ENCODE measurements at regions not wholly inside any gene's neighbourhood (a gene's known extent, or its start where the extent isn't known, plus 50 kb on each side); places are given as distances from the start of the nearest gene placed in this dataset.

DNA sequence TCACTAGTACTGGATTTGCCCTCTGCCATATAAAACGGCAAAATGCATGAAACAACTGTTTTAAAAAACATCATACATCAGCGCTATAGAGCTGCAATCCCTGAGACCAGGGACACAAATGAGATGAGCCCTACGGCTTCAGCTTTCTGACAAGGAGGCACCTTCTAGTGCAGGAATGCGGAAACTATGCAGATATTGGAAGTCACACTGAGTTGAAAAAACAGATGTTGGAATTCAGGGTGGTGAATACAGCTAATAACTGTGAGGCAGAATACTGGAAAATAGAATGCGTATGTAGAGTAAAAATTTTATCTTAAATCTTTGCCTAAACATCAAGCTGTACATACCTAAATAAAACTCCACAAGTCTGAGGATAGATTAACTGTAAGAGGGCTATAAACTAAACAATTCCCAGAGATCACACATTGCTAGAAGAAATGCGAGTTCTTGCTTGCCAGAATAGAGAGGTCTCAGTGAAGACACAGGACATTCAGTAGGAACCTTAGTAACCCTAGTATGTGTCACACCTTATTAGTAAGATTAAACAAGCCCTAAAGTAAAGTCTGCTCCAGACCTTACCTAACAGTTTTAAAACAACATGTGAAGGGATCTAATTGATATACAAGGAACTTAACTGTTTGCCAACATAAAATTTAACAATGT, 541.4 kb upstream of the DDX18 start:
- no peak overlapping the region for H3K4me3 ChIP-seq (IDR thresholded peaks at IDR 0.05; ENCODE audit: insufficient read depth, low read depth, low read length)

DNA sequence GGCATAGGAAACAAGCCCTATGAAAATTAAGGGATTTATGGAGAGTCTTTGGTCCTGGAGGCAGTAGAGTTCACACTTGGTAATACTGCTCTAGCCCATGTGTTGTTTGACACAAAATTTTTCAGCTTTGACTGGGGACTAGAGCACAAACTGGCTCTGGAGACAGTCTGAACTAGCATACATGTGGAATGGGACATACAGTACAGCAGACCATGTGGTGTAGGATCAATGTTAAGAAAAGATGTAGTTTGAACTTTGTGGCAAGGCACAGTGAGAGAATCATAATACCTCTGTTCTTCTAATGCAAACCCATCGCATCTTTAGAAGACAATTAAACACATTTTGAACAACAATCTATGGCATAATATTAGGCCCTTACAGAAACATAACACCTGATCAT, 521.5 kb upstream of the DDX18 start:
- no peaks in the 10 kb centered on the region for H3K4me1 ChIP-seq (ENCODE audit: low read depth, poor library complexity, severe bottlenecking)
- H3K27ac ChIP-seq: no peak overlapping the region
- H2AFZ ChIP-seq (ENCODE audit: low read depth): no peak overlapping the region
- H3K4me2 ChIP-seq: no peak overlapping the region
- no peak overlapping the region for H3K4me3 ChIP-seq (IDR thresholded peaks at IDR 0.05; ENCODE audit: insufficient read depth, low read depth, low read length)
- no peaks in the 10 kb centered on the region for H3K27me3 ChIP-seq (ENCODE audit: insufficient read depth, low read depth)
- no peaks in the 10 kb centered on the region for H4K20me1 ChIP-seq (ENCODE audit: insufficient read depth)
- H3K79me2 ChIP-seq (ENCODE audit: insufficient read depth, low read depth): no peaks in the 10 kb centered on the region
- no peaks in the 10 kb centered on the region for H3K36me3 ChIP-seq (ENCODE audit: insufficient read depth)
- H3K9ac ChIP-seq: no peak overlapping the region
- TF ChIP-seq, protein P1, sequence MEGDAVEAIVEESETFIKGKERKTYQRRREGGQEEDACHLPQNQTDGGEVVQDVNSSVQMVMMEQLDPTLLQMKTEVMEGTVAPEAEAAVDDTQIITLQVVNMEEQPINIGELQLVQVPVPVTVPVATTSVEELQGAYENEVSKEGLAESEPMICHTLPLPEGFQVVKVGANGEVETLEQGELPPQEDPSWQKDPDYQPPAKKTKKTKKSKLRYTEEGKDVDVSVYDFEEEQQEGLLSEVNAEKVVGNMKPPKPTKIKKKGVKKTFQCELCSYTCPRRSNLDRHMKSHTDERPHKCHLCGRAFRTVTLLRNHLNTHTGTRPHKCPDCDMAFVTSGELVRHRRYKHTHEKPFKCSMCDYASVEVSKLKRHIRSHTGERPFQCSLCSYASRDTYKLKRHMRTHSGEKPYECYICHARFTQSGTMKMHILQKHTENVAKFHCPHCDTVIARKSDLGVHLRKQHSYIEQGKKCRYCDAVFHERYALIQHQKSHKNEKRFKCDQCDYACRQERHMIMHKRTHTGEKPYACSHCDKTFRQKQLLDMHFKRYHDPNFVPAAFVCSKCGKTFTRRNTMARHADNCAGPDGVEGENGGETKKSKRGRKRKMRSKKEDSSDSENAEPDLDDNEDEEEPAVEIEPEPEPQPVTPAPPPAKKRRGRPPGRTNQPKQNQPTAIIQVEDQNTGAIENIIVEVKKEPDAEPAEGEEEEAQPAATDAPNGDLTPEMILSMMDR (conservative IDR thresholded peaks at IDR 0.05; ENCODE audit: low read depth, low read length): no peak

More for the DNA sequence above, 541.4 kb upstream of the DDX18 start:
- TF ChIP-seq, protein P1 (conservative IDR thresholded peaks at IDR 0.05; ENCODE audit: low read depth, low read length): no peak
- Histone ChIP-seq H3K9ac (no peak overlapping the region), H3K4me2 (no peak overlapping the region), H4K20me1 (ENCODE audit: insufficient read depth) (no peaks in the 10 kb centered on the region), H3K79me2 (ENCODE audit: insufficient read depth, low read depth) (no peaks in the 10 kb centered on the region), H2AFZ (ENCODE audit: low read depth) (no peak overlapping the region), H3K36me3 (ENCODE audit: insufficient read depth) (no peaks in the 10 kb centered on the region), H3K4me1 (ENCODE audit: low read depth, poor library complexity, severe bottlenecking) (no peaks in the 10 kb centered on the region), H3K27ac (no peak overlapping the region), H3K27me3 (ENCODE audit: insufficient read depth, low read depth) (no peaks in the 10 kb centered on the region)

DNA sequence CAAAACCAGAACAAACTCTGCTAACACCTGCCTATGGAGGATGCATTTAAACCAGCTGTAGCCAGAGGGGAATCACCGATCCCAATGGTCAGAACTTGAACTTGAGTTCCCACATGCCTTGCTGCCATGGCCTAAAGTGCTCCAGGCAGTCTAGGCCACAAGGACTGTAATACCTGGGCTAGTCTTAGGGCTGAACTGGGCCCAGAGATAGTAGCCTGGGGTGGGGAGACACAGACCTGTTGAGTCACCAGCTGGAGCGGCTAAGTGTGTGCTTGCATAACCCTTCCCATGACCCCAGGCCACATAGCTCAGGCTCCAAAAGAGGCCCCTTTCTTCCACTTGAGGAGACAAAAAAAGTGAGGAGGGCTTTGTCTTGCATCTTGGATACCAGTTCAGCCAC, 515.0 kb upstream of the DDX18 start:
- Histone ChIP-seq H4K20me1 (ENCODE audit: insufficient read depth) (no peaks in the 10 kb centered on the region), H3K79me2 (ENCODE audit: insufficient read depth, low read depth) (no peaks in the 10 kb centered on the region), H3K36me3 (ENCODE audit: insufficient read depth) (no peaks in the 10 kb centered on the region), H3K27me3 (ENCODE audit: insufficient read depth, low read depth) (no peaks in the 10 kb centered on the region), H2AFZ (ENCODE audit: low read depth) (no peak overlapping the region), H3K4me2 (no peak overlapping the region), H3K4me3 (IDR thresholded peaks at IDR 0.05; ENCODE audit: insufficient read depth, low read depth, low read length) (no peak overlapping the region), H3K9ac (no peak overlapping the region), H3K27ac (no peak overlapping the region), H3K4me1 (ENCODE audit: low read depth, poor library complexity, severe bottlenecking) (no peaks in the 10 kb centered on the region)
- TF ChIP-seq, protein P1 (conservative IDR thresholded peaks at IDR 0.05; ENCODE audit: low read depth, low read length): no peak

DNA sequence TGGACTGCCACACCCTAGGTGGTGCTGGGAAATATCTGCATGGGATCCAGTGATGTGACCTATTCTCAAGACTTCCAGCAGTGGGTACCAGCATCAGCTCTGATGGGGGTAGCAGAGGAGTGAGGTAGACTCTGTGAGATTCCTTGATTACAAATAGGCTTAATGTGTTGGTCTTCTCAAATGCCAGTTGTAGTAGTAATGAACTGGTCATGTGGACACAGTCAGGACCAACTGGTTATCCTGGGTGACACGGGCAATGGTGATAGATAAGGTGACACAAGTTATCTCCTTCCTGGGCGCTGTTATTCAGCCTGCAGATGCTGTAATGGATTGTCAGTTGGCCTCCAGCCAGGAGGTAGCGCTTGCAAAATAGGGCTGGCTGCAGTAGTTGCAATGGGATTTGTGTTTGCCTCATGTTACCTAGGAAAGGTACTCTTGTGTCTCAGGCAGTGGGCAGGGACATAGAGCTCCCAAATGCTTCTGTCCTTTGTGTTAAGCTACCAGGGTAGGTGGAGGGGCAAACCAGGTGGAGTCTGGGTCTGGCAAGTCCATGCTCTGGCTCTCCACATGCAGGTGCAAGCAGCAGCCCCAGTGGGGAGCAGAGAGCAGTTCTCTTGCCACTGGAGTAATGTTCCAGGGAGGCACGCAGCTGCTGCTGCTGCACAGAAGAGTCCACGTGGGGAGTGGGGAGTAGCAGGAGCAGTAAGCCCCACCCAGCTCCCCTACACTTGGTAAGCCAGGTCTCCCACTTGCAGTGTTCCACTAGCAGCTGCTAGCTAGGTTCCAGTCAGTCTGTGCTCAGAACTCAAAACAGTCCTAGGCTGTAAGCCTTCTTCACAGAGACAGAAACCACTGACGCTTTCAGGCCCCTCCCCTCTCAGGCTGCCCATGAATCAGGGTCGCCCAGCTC, 505.4 kb upstream of the DDX18 start:
- TF ChIP-seq, protein P1 (conservative IDR thresholded peaks at IDR 0.05; ENCODE audit: low read depth, low read length): no peak
- no peaks in the 10 kb centered on the region for H3K36me3 ChIP-seq (ENCODE audit: insufficient read depth)
- no peak overlapping the region for H3K4me3 ChIP-seq (IDR thresholded peaks at IDR 0.05; ENCODE audit: insufficient read depth, low read depth, low read length)
- no peaks in the 10 kb centered on the region for H3K4me1 ChIP-seq (ENCODE audit: low read depth, poor library complexity, severe bottlenecking)
- no peak overlapping the region for H2AFZ ChIP-seq (ENCODE audit: low read depth)
- H3K27ac ChIP-seq: no peak overlapping the region
- H3K27me3 ChIP-seq (ENCODE audit: insufficient read depth, low read depth): no peaks in the 10 kb centered on the region
- no peak overlapping the region for H3K9ac ChIP-seq
- no peak overlapping the region for H3K4me2 ChIP-seq
- no peaks in the 10 kb centered on the region for H3K79me2 ChIP-seq (ENCODE audit: insufficient read depth, low read depth)
- H4K20me1 ChIP-seq (ENCODE audit: insufficient read depth): no peaks in the 10 kb centered on the region
